Hematopoietic multipotent progenitor cell treated with erythropoietin and hydrocortisone succinate and interleukin-3 and kit ligand, for 15 days (in vitro differentiated cells): ENCODE measurements at regions not wholly inside any gene's neighbourhood (a gene's known extent, or its start where the extent isn't known, plus 50 kb on each side); places are given as distances from the start of the nearest gene placed in this dataset.

Source experiments
- DNase-seq: peaks from one replicate; pipeline ENCODE4 v3.0.0-alpha.2; 2015; ENCODE audit warnings: low spot score

GRCh38 chr5:4518903-4519672, 621.0 kb upstream of the ADAMTS16 start:
- DNase-seq, result no peak

GRCh38 chr5:4520559-4520958, 619.6 kb upstream of the ADAMTS16 start:
- DNase-seq, result no peak

GRCh38 chr5:4523038-4523437, 617.1 kb upstream of the ADAMTS16 start:
- no peak for DNase-seq

- DNase-seq, result no peak
These were observed 608.1 kb upstream of the ADAMTS16 start for GRCh38 chr5:4531756-4532704.

GRCh38 chr5:4532705-4533080, 607.4 kb upstream of the ADAMTS16 start:
- DNase-seq, result no peak

GRCh38 chr5:4533457-4534105, 606.5 kb upstream of the ADAMTS16 start:
- DNase-seq, result no peak

GRCh38 chr5:4537489-4537888, 602.6 kb upstream of the ADAMTS16 start:
- no peak for DNase-seq

- no peak for DNase-seq
These were observed 599.6 kb upstream of the ADAMTS16 start for GRCh38 chr5:4540375-4541173.

- no peak for DNase-seq
These were observed 598.8 kb upstream of the ADAMTS16 start for GRCh38 chr5:4541334-4541733.

- no peak for DNase-seq
These were observed 597.9 kb upstream of the ADAMTS16 start for GRCh38 chr5:4542145-4542778.

- DNase-seq, result no peak
These were observed 596.0 kb upstream of the ADAMTS16 start for GRCh38 chr5:4544049-4544670.

GRCh38 chr5:4547547-4547946, 592.6 kb upstream of the ADAMTS16 start:
- no peak for DNase-seq

GRCh38 chr5:4548341-4548740, 591.8 kb upstream of the ADAMTS16 start:
- DNase-seq, result no peak

GRCh38 chr5:4549351-4549750, 590.8 kb upstream of the ADAMTS16 start:
- DNase-seq, result no peak

- no peak for DNase-seq
These were observed 589.1 kb upstream of the ADAMTS16 start for GRCh38 chr5:4551034-4551433.

- no peak for DNase-seq
These were observed 587.0 kb upstream of the ADAMTS16 start for GRCh38 chr5:4553130-4553529.

GRCh38 chr5:4553978-4554377, 586.2 kb upstream of the ADAMTS16 start:
- no peak for DNase-seq

GRCh38 chr5:4555725-4556285, 584.3 kb upstream of the ADAMTS16 start:
- no peak for DNase-seq

- no peak for DNase-seq
These were observed 578.7 kb upstream of the ADAMTS16 start for GRCh38 chr5:4561403-4561802.

GRCh38 chr5:4563400-4563799, 576.7 kb upstream of the ADAMTS16 start:
- no peak for DNase-seq
